Heart right ventricle (tissue), 16 donors: ENCODE measurements at regions not wholly inside any gene's neighbourhood (a gene's known extent, or its start where the extent isn't known, plus 50 kb on each side); places are given as distances from the start of the nearest gene placed in this dataset.
A peak's percentile ranks its signal among the peaks of the same experiment; 100 is the strongest.

Experiments
- ATAC-seq, 8 donors: fragments of 200-7000 bp; cut with Tn5 transposase; one replicate each; pipeline ENCODE4 v1.9.1; 2020; ENCODE audit warnings: mild to moderate bottlenecking in 8 of 8, moderate library complexity in 8 of 8, moderate number of reproducible peaks in 1 of 8
- DNase-seq, 2 donors: peaks; one replicate each; pipeline ENCODE4 v3.0.0-alpha.2; 2020
- H3K27ac ChIP-seq, 10 donors: fragments of 200-600 bp; sonication (generic) in 2 of 10; one replicate each; pipeline versions ENCODE4 v1.5.0 to v1.8.0; 2020 to 2022; ENCODE audit warnings: mild to moderate bottlenecking in 3 of 10
- H3K27me3 ChIP-seq, 7 donors: fragments of 200-600 bp; one replicate each; pipeline ENCODE4 v1.8.0; 2021 to 2022; ENCODE audit warnings: mild to moderate bottlenecking in 2 of 7
- H3K36me3 ChIP-seq, 9 donors: fragments of 200-600 bp; sonication (generic) in 1 of 9; one replicate each; pipeline versions ENCODE4 v1.5.0 to v1.8.0; 2020 to 2022; ENCODE audit warnings: mild to moderate bottlenecking in 2 of 9
- H3K4me1 ChIP-seq, 9 donors: fragments of 200-600 bp; sonication (generic) in 1 of 9; one replicate each; pipeline versions ENCODE4 v1.5.0 to v1.8.0; 2020 to 2022; ENCODE audit warnings: mild to moderate bottlenecking in 4 of 9
- H3K4me3 ChIP-seq, 10 donors: fragments of 200-600 bp; sonication (generic) in 2 of 10; one replicate each; pipeline versions ENCODE4 v1.5.0 to v1.8.0; 2020 to 2022; ENCODE audit warnings: mild to moderate bottlenecking in 7 of 10, moderate library complexity in 2 of 10
- H3K9me3 ChIP-seq, 11 donors: fragments of 200-600 bp in 10 of 11; sonication (generic) in 2 of 11; one replicate each; pipeline versions ENCODE4 v1.5.0 to v1.8.0; 2013 to 2022; ENCODE audit warnings: mild to moderate bottlenecking in 2 of 11, control low read depth in 1 of 11, moderate library complexity in 1 of 11
- WGBS, 2 donors: extraction: QIAGEN DNeasy Blood & Tissue Kit; methylation state at CpG; one replicate each; pipeline ENCODE4 v1.1.7; 2013; ENCODE audit warnings: inconsistent platforms in 1 of 2; 5-methylcytosine and 5-hydroxymethylcytosine counted together
- intact Hi-C, 10 donors: fragments of 100-400 bp; cut with DNase I; formaldehyde crosslinking; loops; one replicate each; pipeline versions ENCODE4 v1.11.1 to v1.14.2; 2022
- TF ChIP-seq, protein P1 (sequence below), 9 donors: fragments of 200-600 bp; sonication (generic) in 2 of 9; IDR thresholded peaks; one replicate each; pipeline versions ENCODE4 v1.5.0 to v1.8.0; 2021 to 2022; ENCODE audit warnings: antibody characterized with exemption in 9 of 9, mild to moderate bottlenecking in 5 of 9, moderate library complexity in 1 of 9
- donor health status: Arrhythmogenic right ventricular cardiomyopathy.
- donor health status: ischemic (EF 13 %, LVEDD 7.1; RV severe dilation, severe dysfunction).
- donor health status: healthy with polysubstance abuse.
- donor health status: DM: no; HTN: yes; CAD: no.
- donor health status: DM: no; HTN: no; CAD: no.
- donor health status: ischemic (EF 25% LVEDD 6.9; RV normal size, moderate dysfunction).
- donor health status: ischemic (EF 25% LVEDD 5.7; RV mildly dilated, moderate dysfunction).
- donor health status: healthy.
- donor health status: DM: yes; HTN: yes; CAD: no.
- donor health status: Ischemic cardiomyopathy.
- donor health status: ischemic (EF 35%, LVEDD 5.7; RV mildly dilated, moderate dysfunction).
- donor health status: nonischemic (EF 11% LVEDD 7.7; RV severe dilation, severe dysfunction).
- donor health status: DM: yes; HTN: yes; CAD: no.
- donor health status: PGD.
- donor health status: ischemic (EF 29% LVEDD 5.4; RV normal size, mild dysfunction).
- donor health status: nonischemic (EF 23%, LVEDD 6.1; RV moderate dilation, normal function).

GRCh38 chr20:50279988-50280850 is 89.6 kb downstream of the CEBPB start:
- H3K27ac ChIP-seq = peak overlapping the region in 2 of 10 donors; percentile 79 to 96
- WGBS, 2 donors = 80 to 81% methylated on average over 8 of the region's 8 CpGs
- H3K27me3 ChIP-seq = no peaks in the 10 kb centered on the region
- H3K4me3 ChIP-seq = no peak overlapping the region
- ATAC-seq = no peak
- intact Hi-C loops = loop anchor here in 7 of 10 donors (2.0 to 10.0 kb wide), 7 partner anchors 37 to 185 kb away; partner anchors contain the start of gene CEBPB (in 6 of the 7)
- H3K4me1 ChIP-seq = peaks cover 16 to 86% (median 38%) of the 10 kb centered on the region in 9 donors
- no peaks in the 10 kb centered on the region for H3K9me3 ChIP-seq
- DNase-seq = no peak
- TF ChIP-seq, protein P1, sequence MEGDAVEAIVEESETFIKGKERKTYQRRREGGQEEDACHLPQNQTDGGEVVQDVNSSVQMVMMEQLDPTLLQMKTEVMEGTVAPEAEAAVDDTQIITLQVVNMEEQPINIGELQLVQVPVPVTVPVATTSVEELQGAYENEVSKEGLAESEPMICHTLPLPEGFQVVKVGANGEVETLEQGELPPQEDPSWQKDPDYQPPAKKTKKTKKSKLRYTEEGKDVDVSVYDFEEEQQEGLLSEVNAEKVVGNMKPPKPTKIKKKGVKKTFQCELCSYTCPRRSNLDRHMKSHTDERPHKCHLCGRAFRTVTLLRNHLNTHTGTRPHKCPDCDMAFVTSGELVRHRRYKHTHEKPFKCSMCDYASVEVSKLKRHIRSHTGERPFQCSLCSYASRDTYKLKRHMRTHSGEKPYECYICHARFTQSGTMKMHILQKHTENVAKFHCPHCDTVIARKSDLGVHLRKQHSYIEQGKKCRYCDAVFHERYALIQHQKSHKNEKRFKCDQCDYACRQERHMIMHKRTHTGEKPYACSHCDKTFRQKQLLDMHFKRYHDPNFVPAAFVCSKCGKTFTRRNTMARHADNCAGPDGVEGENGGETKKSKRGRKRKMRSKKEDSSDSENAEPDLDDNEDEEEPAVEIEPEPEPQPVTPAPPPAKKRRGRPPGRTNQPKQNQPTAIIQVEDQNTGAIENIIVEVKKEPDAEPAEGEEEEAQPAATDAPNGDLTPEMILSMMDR (IDR thresholded peaks at IDR 0.05) = no peak
- no peaks in the 10 kb centered on the region for H3K36me3 ChIP-seq

- H3K4me1 ChIP-seq = peaks cover 17 to 86% (median 47%) of the 10 kb centered on the region in 9 donors
- WGBS, 2 donors = 86 to 88% methylated on average over 9 of the region's 9 CpGs
- no peak overlapping the region for H3K4me3 ChIP-seq
- H3K9me3 ChIP-seq = no peaks in the 10 kb centered on the region
- H3K27ac ChIP-seq = peak overlapping the region in 3 of 10 donors; percentile 5 to 96 (median 21)
- no peak for DNase-seq
- ATAC-seq = no peak
- H3K27me3 ChIP-seq = no peaks in the 10 kb centered on the region
- TF ChIP-seq, protein P1 (IDR thresholded peaks at IDR 0.05) = no peak
- intact Hi-C loops = loop anchor here in 5 of 10 donors (5.0 to 10.0 kb wide), 4 partner anchors 56 to 184 kb away; partner anchors contain the start of gene CEBPB (in 2 of the 5)
- H3K36me3 ChIP-seq = no peaks in the 10 kb centered on the region
Observed at GRCh38 chr20:50280851-50281655, 90.4 kb downstream of the CEBPB start.

DNA sequence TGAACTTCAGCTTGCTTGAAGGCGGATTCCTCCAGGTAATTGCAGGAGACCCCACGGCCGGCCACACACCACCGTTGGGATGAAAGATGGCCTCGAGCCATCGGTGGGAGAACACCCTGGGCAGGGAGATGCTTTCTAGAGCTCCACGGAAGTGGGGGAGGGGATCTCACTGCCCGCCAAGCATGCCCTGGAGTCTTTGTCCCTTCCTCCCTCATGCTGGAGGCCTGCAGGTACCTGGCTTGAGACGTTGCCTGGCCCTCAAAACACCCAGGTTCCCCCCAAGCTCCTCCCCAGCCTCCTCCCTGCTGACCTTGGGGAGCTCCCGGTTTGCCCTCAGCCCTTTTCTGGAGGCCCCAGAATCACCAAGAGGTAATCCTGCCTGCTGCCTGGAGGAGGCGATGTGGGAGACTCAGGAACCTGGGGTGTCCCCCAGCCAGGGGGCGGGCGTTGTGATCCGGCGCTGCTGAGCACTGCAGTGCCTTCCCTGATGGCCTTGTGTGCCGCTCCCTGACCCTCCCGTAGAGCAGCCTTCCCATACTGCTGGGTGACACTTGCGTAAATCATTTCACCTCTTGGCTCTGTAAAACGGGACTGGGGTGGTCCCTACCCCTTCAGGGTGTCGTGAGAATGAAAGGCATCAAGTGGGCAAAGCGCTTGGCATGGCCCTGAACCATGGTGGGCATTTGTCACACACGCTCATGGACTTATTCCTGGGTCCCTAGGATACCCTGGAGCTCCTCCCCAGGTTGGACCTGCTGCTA is 91.4 kb downstream of the CEBPB start:
- intact Hi-C loops = loop anchor here in 5 of 10 donors (5.0 to 10.0 kb wide), 4 partner anchors 57 to 183 kb away; partner anchors contain the start of gene CEBPB (in 2 of the 5)
- Histone ChIP-seq H3K9me3 (no peaks in the 10 kb centered on the region), H3K4me1 (peaks cover 17 to 90% (median 56%) of the 10 kb centered on the region in 9 donors), H3K36me3 (no peaks in the 10 kb centered on the region), H3K4me3 (no peak overlapping the region), H3K27ac (peak overlapping the region in 2 of 10 donors; percentile 21 to 96), H3K27me3 (no peaks in the 10 kb centered on the region)
- DNase-seq = no peak
- 78 to 90% methylated on average over 22 of the region's 22 CpGs for WGBS, 2 donors
- ATAC-seq = no peak
- TF ChIP-seq, protein P1 (IDR thresholded peaks at IDR 0.05) = peak in 1 of 9 donors; percentile 25
